ENCODE measurements at regions not wholly inside any gene's neighbourhood (a gene's known extent, or its start where the extent isn't known, plus 50 kb on each side); places are given as distances from the start of the nearest gene placed in this dataset.

DNA sequence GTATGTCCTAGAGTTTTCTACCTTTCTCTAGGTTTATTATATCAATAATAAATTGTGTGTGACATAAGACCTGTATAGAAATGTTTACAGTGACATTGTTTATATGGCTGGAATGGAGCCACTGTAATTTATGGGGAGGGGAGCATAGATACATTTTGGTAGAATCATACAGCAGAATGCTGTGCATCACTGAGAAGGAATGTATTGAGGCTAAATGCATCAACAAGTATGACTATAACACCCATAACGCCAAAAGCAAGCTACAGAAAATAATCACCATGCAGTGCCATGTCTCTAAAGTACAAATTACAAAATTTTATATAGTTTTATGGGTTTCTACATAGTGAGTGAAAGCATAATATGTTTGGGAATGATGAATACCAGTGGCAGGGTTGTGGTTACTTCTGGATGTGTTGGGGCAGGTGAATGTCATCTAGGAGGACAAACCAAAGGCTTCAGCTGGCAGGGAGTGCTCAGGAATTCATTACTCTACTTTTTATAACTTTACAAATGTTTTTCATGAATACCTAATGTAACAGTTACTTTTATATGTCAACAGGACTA is 226.0 kb upstream of the NETO1 start:
- H3K4me3 Mint-ChIP-seq: no peak overlapping the region
- intact Hi-C loops (cut with micrococcal nuclease): no loop called here
- H3K27me3 Mint-ChIP-seq: no peaks in the 10 kb centered on the region
- H3K4me1 Mint-ChIP-seq (ENCODE audit: low read depth): no peaks in the 10 kb centered on the region
- H3K27ac Mint-ChIP-seq: no peak overlapping the region
- peaks cover 11% of the 10 kb centered on the region for H3K9me3 Mint-ChIP-seq
- H3K36me3 Mint-ChIP-seq (ENCODE audit: low read depth): no peaks in the 10 kb centered on the region

GRCh38 chr18:73088445-73088844 is 220.7 kb upstream of the NETO1 start:
- no peaks in the 10 kb centered on the region for H3K4me1 Mint-ChIP-seq (ENCODE audit: low read depth)
- H3K9me3 Mint-ChIP-seq: peaks cover 11% of the 10 kb centered on the region
- H3K36me3 Mint-ChIP-seq (ENCODE audit: low read depth): no peaks in the 10 kb centered on the region
- no peaks in the 10 kb centered on the region for H3K27me3 Mint-ChIP-seq
- H3K27ac Mint-ChIP-seq: no peak overlapping the region
- intact Hi-C loops (cut with micrococcal nuclease): no loop called here
- H3K4me3 Mint-ChIP-seq: no peak overlapping the region

- H3K27me3 Mint-ChIP-seq: no peaks in the 10 kb centered on the region
- H3K9me3 Mint-ChIP-seq: peaks cover 11% of the 10 kb centered on the region
- no peak overlapping the region for H3K4me3 Mint-ChIP-seq
- H3K4me1 Mint-ChIP-seq (ENCODE audit: low read depth): no peaks in the 10 kb centered on the region
- no peaks in the 10 kb centered on the region for H3K36me3 Mint-ChIP-seq (ENCODE audit: low read depth)
- H3K27ac Mint-ChIP-seq: no peak overlapping the region
- intact Hi-C loops (cut with micrococcal nuclease): no loop called here
These were observed 219.6 kb upstream of the NETO1 start for GRCh38 chr18:73087282-73087977.

- intact Hi-C loops (cut with micrococcal nuclease): no loop called here
- Mint-ChIP-seq H3K4me1 (ENCODE audit: low read depth) (no peaks in the 10 kb centered on the region), H3K27ac (no peak overlapping the region), H3K36me3 (ENCODE audit: low read depth) (no peaks in the 10 kb centered on the region), H3K4me3 (no peak overlapping the region), H3K9me3 (no peaks in the 10 kb centered on the region), H3K27me3 (no peaks in the 10 kb centered on the region)
These were observed 212.1 kb upstream of the NETO1 start for GRCh38 chr18:73079920-73080319.

GRCh38 chr18:73060666-73061288 is 193.0 kb upstream of the NETO1 start:
- Mint-ChIP-seq H3K27me3 (no peaks in the 10 kb centered on the region), H3K36me3 (ENCODE audit: low read depth) (no peaks in the 10 kb centered on the region), H3K4me3 (no peak overlapping the region), H3K4me1 (ENCODE audit: low read depth) (no peaks in the 10 kb centered on the region), H3K9me3 (peaks cover 9% of the 10 kb centered on the region), H3K27ac (no peak overlapping the region)
- intact Hi-C loops (cut with micrococcal nuclease): no loop called here

GRCh38 chr18:73059280-73059679 is 191.5 kb upstream of the NETO1 start:
- Mint-ChIP-seq H3K9me3 (no peaks in the 10 kb centered on the region), H3K4me3 (no peak overlapping the region), H3K4me1 (ENCODE audit: low read depth) (no peaks in the 10 kb centered on the region), H3K27ac (no peak overlapping the region), H3K36me3 (ENCODE audit: low read depth) (no peaks in the 10 kb centered on the region), H3K27me3 (no peaks in the 10 kb centered on the region)
- intact Hi-C loops (cut with micrococcal nuclease): no loop called here

- Mint-ChIP-seq H3K4me3 (no peak overlapping the region), H3K27ac (no peak overlapping the region), H3K4me1 (ENCODE audit: low read depth) (no peaks in the 10 kb centered on the region), H3K36me3 (ENCODE audit: low read depth) (no peaks in the 10 kb centered on the region), H3K27me3 (no peaks in the 10 kb centered on the region), H3K9me3 (no peaks in the 10 kb centered on the region)
- intact Hi-C loops (cut with micrococcal nuclease): no loop called here
These were observed 179.9 kb upstream of the NETO1 start for GRCh38 chr18:73047688-73048087.

GRCh38 chr18:73045037-73045436 is 177.2 kb upstream of the NETO1 start:
- H3K4me1 Mint-ChIP-seq (ENCODE audit: low read depth): no peaks in the 10 kb centered on the region
- H3K4me3 Mint-ChIP-seq: no peak overlapping the region
- H3K27me3 Mint-ChIP-seq: no peaks in the 10 kb centered on the region
- no peaks in the 10 kb centered on the region for H3K36me3 Mint-ChIP-seq (ENCODE audit: low read depth)
- no peak overlapping the region for H3K27ac Mint-ChIP-seq
- intact Hi-C loops (cut with micrococcal nuclease): no loop called here
- H3K9me3 Mint-ChIP-seq: peaks cover 7% of the 10 kb centered on the region

DNA sequence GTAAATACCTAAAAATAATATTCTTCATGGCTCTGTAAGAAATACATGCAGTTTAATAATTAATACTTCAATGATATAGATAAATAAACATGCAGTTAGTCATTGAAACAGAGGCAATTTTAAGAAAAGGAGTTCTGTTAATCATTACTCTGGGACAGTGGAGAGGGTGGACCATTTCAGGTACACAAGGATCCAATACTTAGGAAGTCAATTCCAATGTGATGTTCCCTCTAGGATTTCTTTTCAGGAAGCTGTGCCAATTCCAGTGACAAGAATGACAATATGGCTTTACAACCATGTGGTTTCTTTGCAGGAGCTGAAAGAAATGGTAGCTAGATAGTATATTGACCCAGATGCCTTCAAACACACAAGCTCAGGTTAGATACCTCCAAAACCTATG is 175.8 kb upstream of the NETO1 start:
- Mint-ChIP-seq H3K9me3 (peaks cover 13% of the 10 kb centered on the region), H3K36me3 (ENCODE audit: low read depth) (no peaks in the 10 kb centered on the region), H3K27ac (no peak overlapping the region), H3K4me3 (no peak overlapping the region), H3K27me3 (no peaks in the 10 kb centered on the region), H3K4me1 (ENCODE audit: low read depth) (no peaks in the 10 kb centered on the region)
- intact Hi-C loops (cut with micrococcal nuclease): no loop called here

- H3K27ac Mint-ChIP-seq: no peak overlapping the region
- H3K4me1 Mint-ChIP-seq (ENCODE audit: low read depth): no peaks in the 10 kb centered on the region
- intact Hi-C loops (cut with micrococcal nuclease): no loop called here
- H3K36me3 Mint-ChIP-seq (ENCODE audit: low read depth): no peaks in the 10 kb centered on the region
- no peak overlapping the region for H3K4me3 Mint-ChIP-seq
- H3K9me3 Mint-ChIP-seq: peaks cover 17% of the 10 kb centered on the region
- no peaks in the 10 kb centered on the region for H3K27me3 Mint-ChIP-seq
These were observed 175.4 kb upstream of the NETO1 start for GRCh38 chr18:73043211-73043610.

DNA sequence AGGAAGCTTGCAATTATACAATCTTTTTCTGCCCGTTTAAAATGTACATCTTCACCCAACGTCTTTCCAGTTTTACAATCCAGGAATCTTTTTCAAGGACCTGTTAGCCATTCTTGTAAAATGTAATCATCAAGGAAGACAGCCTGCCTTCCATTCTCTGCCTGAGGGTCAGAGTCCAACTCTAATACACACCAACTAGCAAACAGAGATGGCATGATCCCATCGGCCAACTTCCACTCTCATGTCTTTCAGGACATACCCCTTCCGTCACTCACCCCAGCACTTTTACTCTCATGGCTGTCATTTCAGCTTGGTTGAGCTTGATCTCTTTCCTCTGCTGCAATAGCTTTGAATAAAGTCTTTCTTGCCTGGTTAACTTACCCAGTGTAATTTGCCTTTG is 172.5 kb upstream of the NETO1 start:
- H3K9me3 Mint-ChIP-seq: peaks cover 19% of the 10 kb centered on the region
- no peaks in the 10 kb centered on the region for H3K27me3 Mint-ChIP-seq
- intact Hi-C loops (cut with micrococcal nuclease): no loop called here
- H3K4me1 Mint-ChIP-seq (ENCODE audit: low read depth): no peaks in the 10 kb centered on the region
- no peak overlapping the region for H3K27ac Mint-ChIP-seq
- no peak overlapping the region for H3K4me3 Mint-ChIP-seq
- no peaks in the 10 kb centered on the region for H3K36me3 Mint-ChIP-seq (ENCODE audit: low read depth)

DNA sequence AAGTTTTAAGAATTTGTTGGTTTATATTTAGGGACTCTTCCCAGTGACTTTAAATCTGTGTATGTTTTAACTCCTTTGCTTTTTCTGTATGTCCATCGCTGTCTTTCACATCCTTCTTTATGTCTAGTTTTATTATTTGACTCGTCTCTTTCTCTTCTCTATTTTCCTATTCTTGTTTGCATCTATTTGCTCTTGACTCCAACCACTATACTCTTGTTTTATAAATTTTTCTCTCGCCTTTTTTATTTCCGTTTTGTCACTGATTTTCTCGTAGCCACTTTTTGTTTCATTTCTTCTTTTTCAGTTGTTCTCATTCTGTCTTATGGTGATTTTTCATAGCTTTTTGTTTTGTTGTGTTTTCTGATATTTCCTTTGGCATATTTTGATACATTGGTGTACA is 170.5 kb upstream of the NETO1 start:
- peaks cover 22% of the 10 kb centered on the region for H3K9me3 Mint-ChIP-seq
- no peaks in the 10 kb centered on the region for H3K36me3 Mint-ChIP-seq (ENCODE audit: low read depth)
- H3K4me1 Mint-ChIP-seq (ENCODE audit: low read depth): no peaks in the 10 kb centered on the region
- H3K27ac Mint-ChIP-seq: no peak overlapping the region
- H3K27me3 Mint-ChIP-seq: no peaks in the 10 kb centered on the region
- no peak overlapping the region for H3K4me3 Mint-ChIP-seq
- intact Hi-C loops (cut with micrococcal nuclease): no loop called here

DNA sequence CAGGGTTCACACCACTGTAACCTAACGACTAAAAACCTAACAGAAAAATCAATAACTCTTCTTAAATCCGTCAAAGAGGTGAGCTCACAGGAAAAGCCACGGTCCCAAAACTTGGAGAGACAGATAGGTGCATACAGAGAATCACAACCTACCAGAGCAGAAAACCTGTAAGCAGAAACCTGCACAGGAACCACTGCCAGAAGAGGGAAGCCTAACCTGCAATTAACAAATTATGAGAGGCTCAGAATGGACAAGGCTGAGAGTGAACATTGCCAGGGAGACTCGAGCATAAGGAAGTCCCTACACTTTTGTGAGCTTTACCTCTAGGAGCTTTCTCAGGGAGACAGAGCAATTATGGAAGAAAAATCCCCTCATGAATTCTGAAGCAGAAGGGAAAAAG is 156.2 kb upstream of the NETO1 start:
- Mint-ChIP-seq H3K4me3 (no peak overlapping the region), H3K27me3 (no peaks in the 10 kb centered on the region), H3K27ac (no peak overlapping the region), H3K36me3 (ENCODE audit: low read depth) (no peaks in the 10 kb centered on the region), H3K4me1 (ENCODE audit: low read depth) (no peaks in the 10 kb centered on the region), H3K9me3 (peaks cover 66% of the 10 kb centered on the region)
- intact Hi-C loops (cut with micrococcal nuclease): no loop called here

GRCh38 chr18:73009691-73010090 is 141.9 kb upstream of the NETO1 start:
- no peak overlapping the region for H3K4me3 Mint-ChIP-seq
- no peak overlapping the region for H3K27ac Mint-ChIP-seq
- intact Hi-C loops (cut with micrococcal nuclease): no loop called here
- H3K27me3 Mint-ChIP-seq: no peaks in the 10 kb centered on the region
- no peaks in the 10 kb centered on the region for H3K4me1 Mint-ChIP-seq (ENCODE audit: low read depth)
- H3K9me3 Mint-ChIP-seq: peaks cover 10% of the 10 kb centered on the region
- no peaks in the 10 kb centered on the region for H3K36me3 Mint-ChIP-seq (ENCODE audit: low read depth)

DNA sequence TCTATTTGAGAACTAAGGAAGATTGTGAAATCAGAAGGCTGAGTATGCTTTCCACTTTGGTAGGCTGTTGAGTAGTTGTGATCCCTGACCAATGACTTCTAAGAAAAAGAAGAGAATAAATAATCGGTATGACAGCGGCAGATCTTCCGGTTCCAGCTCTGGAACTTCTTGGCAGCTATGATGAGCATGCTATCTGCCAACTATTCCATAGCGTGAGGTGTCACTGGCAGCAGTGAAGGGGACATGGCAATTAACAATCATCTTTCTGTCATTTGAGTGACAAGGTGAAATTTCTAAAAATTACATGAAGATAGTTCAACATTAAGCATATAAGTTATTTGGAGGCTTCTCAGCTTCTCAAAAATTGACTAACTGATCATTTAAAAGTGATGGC is 140.1 kb upstream of the NETO1 start:
- H3K9me3 Mint-ChIP-seq: peaks cover 10% of the 10 kb centered on the region
- no peaks in the 10 kb centered on the region for H3K4me1 Mint-ChIP-seq (ENCODE audit: low read depth)
- H3K4me3 Mint-ChIP-seq: no peak overlapping the region
- no peak overlapping the region for H3K27ac Mint-ChIP-seq
- no peaks in the 10 kb centered on the region for H3K27me3 Mint-ChIP-seq
- no peaks in the 10 kb centered on the region for H3K36me3 Mint-ChIP-seq (ENCODE audit: low read depth)
- intact Hi-C loops (cut with micrococcal nuclease): no loop called here

Data from dendritic cell treated with granulocyte-macrophage colony-stimulating factor and Interleukin-4, amounts not matched to agents 40 ng/mL and 50 ng/mL, for 4 days (primary cell).